GM18907 (cell line): ENCODE measurements at regions not wholly inside any gene's neighbourhood (a gene's known extent, or its start where the extent isn't known, plus 50 kb on each side); places are given as distances from the start of the nearest gene placed in this dataset.
"Not testable (repeated sequence)": the region's sequence is repeated elsewhere in the genome, so short reads cannot be mapped to it uniquely, and the experiment has no call there.

Source experiments
- ATAC-seq: cut with Tn5 transposase; IDR thresholded peaks from one replicate; pipeline ENCODE4 v1.9.1; 2021; ENCODE audit warnings: mild to moderate bottlenecking, moderate library complexity; ENCODE audit not compliant: unreplicated experiment

GRCh38 chr10:63003816-63004453 lies 129.2 kb upstream of the NRBF2 start:
- no peak for ATAC-seq

GRCh38 chr10:62996925-62997324 lies 136.2 kb upstream of the NRBF2 start:
- no peak for ATAC-seq

GRCh38 chr10:62996516-62996915 lies 136.6 kb upstream of the NRBF2 start:
- no peak for ATAC-seq

GRCh38 chr10:62993121-62993520 lies 140.0 kb upstream of the NRBF2 start:
- ATAC-seq: no peak

- peak; percentile 67 for ATAC-seq
Observed at GRCh38 chr10:62992145-62992721, 140.9 kb upstream of the NRBF2 start.

- ATAC-seq: no peak
Observed at GRCh38 chr10:62990126-62990525, 143.0 kb upstream of the NRBF2 start.

GRCh38 chr10:62985807-62986600 lies 147.1 kb upstream of the NRBF2 start:
- no peak for ATAC-seq

GRCh38 chr10:62981096-62981495 lies 152.0 kb upstream of the NRBF2 start:
- ATAC-seq: no peak

GRCh38 chr10:62980687-62981086 lies 152.4 kb upstream of the NRBF2 start:
- ATAC-seq: no peak

GRCh38 chr10:62979921-62980320 lies 153.2 kb upstream of the NRBF2 start:
- ATAC-seq: no peak

GRCh38 chr10:62978482-62978881 lies 154.6 kb upstream of the NRBF2 start:
- ATAC-seq: no peak

GRCh38 chr10:62974795-62975194 lies 158.3 kb upstream of the NRBF2 start:
- ATAC-seq: not testable (repeated sequence)

- no peak for ATAC-seq
Observed at GRCh38 chr10:62972103-62972502, 155.9 kb upstream of the EGR2 start.

GRCh38 chr10:62964026-62964425 lies 147.9 kb upstream of the EGR2 start:
- ATAC-seq: no peak

- ATAC-seq: no peak
Observed at GRCh38 chr10:62961951-62962523, 145.9 kb upstream of the EGR2 start.

GRCh38 chr10:62960416-62960815 lies 144.2 kb upstream of the EGR2 start:
- ATAC-seq: no peak

- ATAC-seq: no peak
Observed at GRCh38 chr10:62959553-62959952, 143.4 kb upstream of the EGR2 start.

- ATAC-seq: no peak
Observed at GRCh38 chr10:62958980-62959379, 142.8 kb upstream of the EGR2 start.

- no peak for ATAC-seq
Observed at GRCh38 chr10:62946278-62946677, 130.1 kb upstream of the EGR2 start.

GRCh38 chr10:62939698-62940097 lies 123.5 kb upstream of the EGR2 start:
- ATAC-seq: no peak

GRCh38 chr10:62938672-62939071 lies 122.5 kb upstream of the EGR2 start:
- ATAC-seq: no peak

- ATAC-seq: no peak
Observed at GRCh38 chr10:62937674-62938073, 121.5 kb upstream of the EGR2 start.
